ENCODE measurements at regions not wholly inside any gene's neighbourhood (a gene's known extent, or its start where the extent isn't known, plus 50 kb on each side); places are given as distances from the start of the nearest gene placed in this dataset.

DNA sequence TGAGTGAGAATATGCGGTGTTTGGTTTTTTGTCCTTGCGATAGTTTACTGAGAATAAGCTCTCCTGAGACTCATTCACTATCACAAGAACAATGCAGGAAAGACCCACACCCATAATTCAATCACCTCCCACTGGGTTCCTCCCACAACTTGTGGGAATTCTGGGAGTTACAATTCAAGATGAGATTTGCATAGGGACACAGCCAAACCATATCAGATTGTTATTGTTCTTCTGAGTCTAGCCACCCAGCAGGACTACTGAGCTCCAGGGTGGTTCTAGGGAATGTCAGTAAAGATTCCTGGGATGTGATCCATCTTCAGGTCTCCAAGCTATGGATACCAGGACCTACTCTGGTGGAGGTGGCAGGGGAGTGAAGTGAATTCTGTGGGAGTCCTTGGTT lies 2075.1 kb upstream of the CDH9 start:
- TF ChIP-seq, protein P1, sequence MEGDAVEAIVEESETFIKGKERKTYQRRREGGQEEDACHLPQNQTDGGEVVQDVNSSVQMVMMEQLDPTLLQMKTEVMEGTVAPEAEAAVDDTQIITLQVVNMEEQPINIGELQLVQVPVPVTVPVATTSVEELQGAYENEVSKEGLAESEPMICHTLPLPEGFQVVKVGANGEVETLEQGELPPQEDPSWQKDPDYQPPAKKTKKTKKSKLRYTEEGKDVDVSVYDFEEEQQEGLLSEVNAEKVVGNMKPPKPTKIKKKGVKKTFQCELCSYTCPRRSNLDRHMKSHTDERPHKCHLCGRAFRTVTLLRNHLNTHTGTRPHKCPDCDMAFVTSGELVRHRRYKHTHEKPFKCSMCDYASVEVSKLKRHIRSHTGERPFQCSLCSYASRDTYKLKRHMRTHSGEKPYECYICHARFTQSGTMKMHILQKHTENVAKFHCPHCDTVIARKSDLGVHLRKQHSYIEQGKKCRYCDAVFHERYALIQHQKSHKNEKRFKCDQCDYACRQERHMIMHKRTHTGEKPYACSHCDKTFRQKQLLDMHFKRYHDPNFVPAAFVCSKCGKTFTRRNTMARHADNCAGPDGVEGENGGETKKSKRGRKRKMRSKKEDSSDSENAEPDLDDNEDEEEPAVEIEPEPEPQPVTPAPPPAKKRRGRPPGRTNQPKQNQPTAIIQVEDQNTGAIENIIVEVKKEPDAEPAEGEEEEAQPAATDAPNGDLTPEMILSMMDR (conservative IDR thresholded peaks at IDR 0.05 in 1 of 2, IDR thresholded peaks at IDR 0.05 in 1 of 2; ENCODE audit: low read depth in 1 of 2, low read length in 2 of 2): no peak
- TF ChIP-seq EZH2 (IDR thresholded peaks at IDR 0.05; ENCODE audit: low read length, missing control alignments): no peak

Data from fibroblast of lung (primary cell).